HuH-7 (cell line): ENCODE measurements at regions not wholly inside any gene's neighbourhood (a gene's known extent, or its start where the extent isn't known, plus 50 kb on each side); places are given as distances from the start of the nearest gene placed in this dataset.

Experiments
- DNase-seq: peaks from one replicate; pipeline ENCODE4 v3.0.0; 2011; ENCODE audit warnings: low spot score

GRCh38 chr3:182596676-182597410 lies 196.5 kb upstream of the ATP11B start:
- DNase-seq, result no peak

GRCh38 chr3:182597621-182598041 lies 195.7 kb upstream of the ATP11B start:
- no peak for DNase-seq

GRCh38 chr3:182601597-182601996 lies 191.7 kb upstream of the ATP11B start:
- no peak for DNase-seq

GRCh38 chr3:182603501-182603900 lies 189.8 kb upstream of the ATP11B start:
- no peak for DNase-seq

GRCh38 chr3:182605882-182606611 lies 187.3 kb upstream of the ATP11B start:
- no peak for DNase-seq

GRCh38 chr3:182606905-182607504 lies 186.3 kb upstream of the ATP11B start:
- DNase-seq, result no peak

- no peak for DNase-seq
Measured at GRCh38 chr3:182608832-182609231, 184.5 kb upstream of the ATP11B start.

GRCh38 chr3:182609575-182610156 lies 183.6 kb upstream of the ATP11B start:
- DNase-seq, result no peak

- no peak for DNase-seq
Measured at GRCh38 chr3:182612332-182612731, 181.0 kb upstream of the ATP11B start.

GRCh38 chr3:182617500-182617899 lies 175.8 kb upstream of the ATP11B start:
- DNase-seq, result no peak

- DNase-seq, result no peak
Measured at GRCh38 chr3:182618085-182618732, 175.1 kb upstream of the ATP11B start.

GRCh38 chr3:182618981-182619591 lies 174.2 kb upstream of the ATP11B start:
- no peak for DNase-seq

- no peak for DNase-seq
Measured at GRCh38 chr3:182620723-182621434, 172.4 kb upstream of the ATP11B start.

- no peak for DNase-seq
Measured at GRCh38 chr3:182621435-182622240, 171.7 kb upstream of the ATP11B start.

- DNase-seq, result no peak
Measured at GRCh38 chr3:182622241-182622545, 171.1 kb upstream of the ATP11B start.

GRCh38 chr3:182626484-182627467 lies 166.5 kb upstream of the ATP11B start:
- no peak for DNase-seq

GRCh38 chr3:182628531-182628930 lies 164.8 kb upstream of the ATP11B start:
- no peak for DNase-seq

GRCh38 chr3:182629521-182629920 lies 163.8 kb upstream of the ATP11B start:
- DNase-seq, result no peak
